ENCODE measurements at regions not wholly inside any gene's neighbourhood (a gene's known extent, or its start where the extent isn't known, plus 50 kb on each side); places are given as distances from the start of the nearest gene placed in this dataset.

DNA sequence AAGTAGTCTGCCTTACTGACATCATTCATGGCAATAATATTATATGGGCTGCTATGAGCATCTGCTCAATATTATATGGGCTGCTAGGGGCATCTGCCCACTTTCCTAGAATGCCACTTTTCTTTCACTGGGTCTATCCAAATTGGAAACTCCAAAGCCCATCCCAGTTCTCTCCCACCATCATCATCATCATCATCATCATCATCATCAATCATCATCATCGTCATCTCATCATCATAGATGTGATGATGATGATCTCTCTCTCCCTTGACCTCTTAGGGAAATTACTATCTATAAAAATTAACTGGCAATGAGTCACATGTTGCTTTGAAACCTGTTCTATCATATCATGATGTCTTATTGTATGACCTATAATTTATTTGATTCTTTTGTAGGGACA is 222.0 kb downstream of the TJP1 start (continued):
- TF ChIP-seq, protein P1, sequence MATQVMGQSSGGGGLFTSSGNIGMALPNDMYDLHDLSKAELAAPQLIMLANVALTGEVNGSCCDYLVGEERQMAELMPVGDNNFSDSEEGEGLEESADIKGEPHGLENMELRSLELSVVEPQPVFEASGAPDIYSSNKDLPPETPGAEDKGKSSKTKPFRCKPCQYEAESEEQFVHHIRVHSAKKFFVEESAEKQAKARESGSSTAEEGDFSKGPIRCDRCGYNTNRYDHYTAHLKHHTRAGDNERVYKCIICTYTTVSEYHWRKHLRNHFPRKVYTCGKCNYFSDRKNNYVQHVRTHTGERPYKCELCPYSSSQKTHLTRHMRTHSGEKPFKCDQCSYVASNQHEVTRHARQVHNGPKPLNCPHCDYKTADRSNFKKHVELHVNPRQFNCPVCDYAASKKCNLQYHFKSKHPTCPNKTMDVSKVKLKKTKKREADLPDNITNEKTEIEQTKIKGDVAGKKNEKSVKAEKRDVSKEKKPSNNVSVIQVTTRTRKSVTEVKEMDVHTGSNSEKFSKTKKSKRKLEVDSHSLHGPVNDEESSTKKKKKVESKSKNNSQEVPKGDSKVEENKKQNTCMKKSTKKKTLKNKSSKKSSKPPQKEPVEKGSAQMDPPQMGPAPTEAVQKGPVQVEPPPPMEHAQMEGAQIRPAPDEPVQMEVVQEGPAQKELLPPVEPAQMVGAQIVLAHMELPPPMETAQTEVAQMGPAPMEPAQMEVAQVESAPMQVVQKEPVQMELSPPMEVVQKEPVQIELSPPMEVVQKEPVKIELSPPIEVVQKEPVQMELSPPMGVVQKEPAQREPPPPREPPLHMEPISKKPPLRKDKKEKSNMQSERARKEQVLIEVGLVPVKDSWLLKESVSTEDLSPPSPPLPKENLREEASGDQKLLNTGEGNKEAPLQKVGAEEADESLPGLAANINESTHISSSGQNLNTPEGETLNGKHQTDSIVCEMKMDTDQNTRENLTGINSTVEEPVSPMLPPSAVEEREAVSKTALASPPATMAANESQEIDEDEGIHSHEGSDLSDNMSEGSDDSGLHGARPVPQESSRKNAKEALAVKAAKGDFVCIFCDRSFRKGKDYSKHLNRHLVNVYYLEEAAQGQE (IDR thresholded peaks at IDR 0.05), result no peak

DNA sequence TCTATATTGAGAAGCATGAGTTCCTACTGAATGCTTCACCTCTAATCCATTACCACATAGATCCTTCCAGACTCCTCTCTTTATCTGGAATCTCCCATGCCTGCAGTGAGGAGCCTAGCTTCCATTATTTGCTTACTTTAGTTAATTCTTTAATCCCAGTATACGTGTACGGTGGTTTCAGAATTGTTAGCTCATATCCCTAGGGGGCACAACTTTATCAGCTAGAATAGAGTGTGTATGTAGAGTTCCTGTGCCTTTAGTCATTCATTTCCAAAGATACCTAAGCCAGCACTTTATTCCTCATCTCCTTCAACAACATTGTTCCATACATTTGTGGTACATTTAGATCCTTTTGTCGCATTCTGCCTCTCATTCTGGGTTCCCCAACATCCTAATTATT is 226.0 kb downstream of the TJP1 start:
- H3K4me3 ChIP-seq (ENCODE audit: low read depth in 1 of 3, low read length in 3 of 3), result no peak overlapping the region
- no peak overlapping the region for H3K27ac ChIP-seq (ENCODE audit: low read depth in 1 of 2, low read length in 2 of 2)
- no peaks in the 10 kb centered on the region for H3K9me3 ChIP-seq (ENCODE audit: control insufficient read depth in 4 of 4, low read length in 3 of 4)
- H3K4me1 ChIP-seq (ENCODE audit: control insufficient read depth in 4 of 4, insufficient read depth in 4 of 4, low read length in 3 of 4), result no peaks in the 10 kb centered on the region
- no peak overlapping the region for H3K9ac ChIP-seq (ENCODE audit: low read depth in 1 of 2, low read length in 2 of 2)
- no peaks in the 10 kb centered on the region for H3K36me3 ChIP-seq (ENCODE audit: control insufficient read depth in 4 of 4, insufficient read depth in 3 of 4, low read depth in 1 of 4, low read length in 3 of 4)
- WGBS, result 58% methylated on average over 3 of the region's 3 CpGs
- no peaks in the 10 kb centered on the region for H3K27me3 ChIP-seq (ENCODE audit: control insufficient read depth in 4 of 4, insufficient read depth in 4 of 4, low read length in 3 of 4)
- no peak for DNase-seq (ENCODE audit: low spot score)
- no peak for TF ChIP-seq TAF1 (conservative IDR thresholded peaks at IDR 0.05)
- TF ChIP-seq, protein P2, sequence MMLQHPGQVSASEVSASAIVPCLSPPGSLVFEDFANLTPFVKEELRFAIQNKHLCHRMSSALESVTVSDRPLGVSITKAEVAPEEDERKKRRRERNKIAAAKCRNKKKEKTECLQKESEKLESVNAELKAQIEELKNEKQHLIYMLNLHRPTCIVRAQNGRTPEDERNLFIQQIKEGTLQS (IDR thresholded peaks at IDR 0.05), result no peak
- TF ChIP-seq, protein P3, sequence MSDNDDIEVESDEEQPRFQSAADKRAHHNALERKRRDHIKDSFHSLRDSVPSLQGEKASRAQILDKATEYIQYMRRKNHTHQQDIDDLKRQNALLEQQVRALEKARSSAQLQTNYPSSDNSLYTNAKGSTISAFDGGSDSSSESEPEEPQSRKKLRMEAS (IDR thresholded peaks at IDR 0.05), result no peak
- TF ChIP-seq FOXA1 (IDR thresholded peaks at IDR 0.05), result no peak
- TF ChIP-seq RAD21 (IDR thresholded peaks at IDR 0.05), result no peak
- no peak for TF ChIP-seq HNF4A (conservative IDR thresholded peaks at IDR 0.05)
- TF ChIP-seq RXRA (IDR thresholded peaks at IDR 0.05), result no peak
- no peak for TF ChIP-seq EGR1 (IDR thresholded peaks at IDR 0.05; ENCODE audit: low read depth in 2 of 2)
- TF ChIP-seq, protein P4, sequence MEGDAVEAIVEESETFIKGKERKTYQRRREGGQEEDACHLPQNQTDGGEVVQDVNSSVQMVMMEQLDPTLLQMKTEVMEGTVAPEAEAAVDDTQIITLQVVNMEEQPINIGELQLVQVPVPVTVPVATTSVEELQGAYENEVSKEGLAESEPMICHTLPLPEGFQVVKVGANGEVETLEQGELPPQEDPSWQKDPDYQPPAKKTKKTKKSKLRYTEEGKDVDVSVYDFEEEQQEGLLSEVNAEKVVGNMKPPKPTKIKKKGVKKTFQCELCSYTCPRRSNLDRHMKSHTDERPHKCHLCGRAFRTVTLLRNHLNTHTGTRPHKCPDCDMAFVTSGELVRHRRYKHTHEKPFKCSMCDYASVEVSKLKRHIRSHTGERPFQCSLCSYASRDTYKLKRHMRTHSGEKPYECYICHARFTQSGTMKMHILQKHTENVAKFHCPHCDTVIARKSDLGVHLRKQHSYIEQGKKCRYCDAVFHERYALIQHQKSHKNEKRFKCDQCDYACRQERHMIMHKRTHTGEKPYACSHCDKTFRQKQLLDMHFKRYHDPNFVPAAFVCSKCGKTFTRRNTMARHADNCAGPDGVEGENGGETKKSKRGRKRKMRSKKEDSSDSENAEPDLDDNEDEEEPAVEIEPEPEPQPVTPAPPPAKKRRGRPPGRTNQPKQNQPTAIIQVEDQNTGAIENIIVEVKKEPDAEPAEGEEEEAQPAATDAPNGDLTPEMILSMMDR (IDR thresholded peaks at IDR 0.05; ENCODE audit: low read depth, low read length, missing input control), result no peak
- TF ChIP-seq, protein P1 (IDR thresholded peaks at IDR 0.05), result no peak
- TF ChIP-seq JUND (IDR thresholded peaks at IDR 0.05), result no peak
- TF ChIP-seq FOXA2 (IDR thresholded peaks at IDR 0.05), result no peak
- TF ChIP-seq, protein P5, sequence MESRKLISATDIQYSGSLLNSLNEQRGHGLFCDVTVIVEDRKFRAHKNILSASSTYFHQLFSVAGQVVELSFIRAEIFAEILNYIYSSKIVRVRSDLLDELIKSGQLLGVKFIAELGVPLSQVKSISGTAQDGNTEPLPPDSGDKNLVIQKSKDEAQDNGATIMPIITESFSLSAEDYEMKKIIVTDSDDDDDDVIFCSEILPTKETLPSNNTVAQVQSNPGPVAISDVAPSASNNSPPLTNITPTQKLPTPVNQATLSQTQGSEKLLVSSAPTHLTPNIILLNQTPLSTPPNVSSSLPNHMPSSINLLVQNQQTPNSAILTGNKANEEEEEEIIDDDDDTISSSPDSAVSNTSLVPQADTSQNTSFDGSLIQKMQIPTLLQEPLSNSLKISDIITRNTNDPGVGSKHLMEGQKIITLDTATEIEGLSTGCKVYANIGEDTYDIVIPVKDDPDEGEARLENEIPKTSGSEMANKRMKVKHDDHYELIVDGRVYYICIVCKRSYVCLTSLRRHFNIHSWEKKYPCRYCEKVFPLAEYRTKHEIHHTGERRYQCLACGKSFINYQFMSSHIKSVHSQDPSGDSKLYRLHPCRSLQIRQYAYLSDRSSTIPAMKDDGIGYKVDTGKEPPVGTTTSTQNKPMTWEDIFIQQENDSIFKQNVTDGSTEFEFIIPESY (IDR thresholded peaks at IDR 0.05), result no peak

Measured in liver (tissue), 8 donors.